HEK293 (cell line): ENCODE measurements at regions not wholly inside any gene's neighbourhood (a gene's known extent, or its start where the extent isn't known, plus 50 kb on each side); places are given as distances from the start of the nearest gene placed in this dataset.

Experiments
- CTCF ChIA-PET: fragments of 350-600 bp; formaldehyde crosslinking; extraction: SDS; loops from one replicate; lab custom pipeline; 2021; ENCODE audit warnings: antibody characterized with exemption; lab: Yijun Ruan, JAX
- POLR2A ChIA-PET: fragments of 300-600 bp; formaldehyde crosslinking; extraction: SDS; loops from one replicate; lab custom pipeline; 2020; ENCODE audit warnings: antibody characterized with exemption, inconsistent platforms; lab: Yijun Ruan, JAX
- H3K27ac ChIP-seq: fragments of 200-500 bp; sonication (Bioruptor generic); 2 replicates; pipeline ENCODE4 v1.5.1; 2014; ENCODE audit warnings: low read depth, low read length, control low read depth, inconsistent platforms; ENCODE audit errors: extremely low read depth
- H3K36me3 ChIP-seq, 2 experiments: fragments of 200-500 bp in 1 of 2; sonication (Bioruptor generic) in 1 of 2; 1 replicate in 1 of 2; 2 replicates in 1 of 2; pipeline ENCODE4 v1.5.1; 2014 to 2017; ENCODE audit warnings: inconsistent platforms in 2 of 2, low read length in 2 of 2; ENCODE audit not compliant: control insufficient read depth in 2 of 2, insufficient read depth in 1 of 2
- H3K4me1 ChIP-seq: fragments of 200-500 bp; sonication (Bioruptor generic); 2 replicates; pipeline ENCODE4 v1.5.1; 2014; ENCODE audit warnings: mild to moderate bottlenecking, low read length, inconsistent platforms; ENCODE audit not compliant: control insufficient read depth, insufficient read depth
- H3K4me3 ChIP-seq: 2 replicates; pipeline ENCODE4 v1.5.1; 2011; ENCODE audit warnings: low read depth, mild to moderate bottlenecking, control low read depth, low read length, moderate library complexity
- H3K9me3 ChIP-seq: fragments of 200-500 bp; sonication (Bioruptor generic); 2 replicates; pipeline ENCODE4 v1.5.1; 2014; ENCODE audit warnings: low read depth, low read length, inconsistent platforms; ENCODE audit not compliant: control insufficient read depth, insufficient read depth
- EGR2 ChIP-seq: fragments of 450-650 bp; formaldehyde crosslinking; IDR thresholded peaks from 2 replicates; pipeline ENCODE4 v1.5.1; 2016; ENCODE audit warnings: low read depth, missing biosample characterization, missing genetic modification characterization
- KLF9 ChIP-seq: fragments of 450-650 bp; formaldehyde crosslinking; IDR thresholded peaks from 2 replicates; pipeline ENCODE4 v1.5.1; 2016; ENCODE audit warnings: missing biosample characterization, missing genetic modification characterization, low read depth
- PRDM1 ChIP-seq: fragments of 450-650 bp; formaldehyde crosslinking; IDR thresholded peaks from 2 replicates; pipeline ENCODE4; 2016; ENCODE audit warnings: missing biosample characterization, missing genetic modification characterization
- PRDM4 ChIP-seq: fragments of 450-650 bp; formaldehyde crosslinking; IDR thresholded peaks from 2 replicates; pipeline ENCODE4 v1.5.1; 2017; ENCODE audit warnings: missing biosample characterization, missing genetic modification characterization
- ZFP3 ChIP-seq: fragments of 450-650 bp; formaldehyde crosslinking; IDR thresholded peaks from 2 replicates; pipeline ENCODE4 v1.5.1; 2016; ENCODE audit warnings: low read depth, missing biosample characterization, missing genetic modification characterization
- ZIC2 ChIP-seq: fragments of 450-650 bp; formaldehyde crosslinking; IDR thresholded peaks from 2 replicates; pipeline ENCODE4 v1.5.1; 2016; ENCODE audit warnings: missing biosample characterization, missing genetic modification characterization
- ZNF133 ChIP-seq: fragments of 450-650 bp; formaldehyde crosslinking; IDR thresholded peaks from 2 replicates; pipeline ENCODE4 v1.5.1; 2016; ENCODE audit warnings: missing biosample characterization, missing genetic modification characterization
- ZNF202 ChIP-seq: fragments of 450-650 bp; formaldehyde crosslinking; IDR thresholded peaks from 2 replicates; pipeline ENCODE4 v1.5.1; 2016; ENCODE audit warnings: missing biosample characterization, missing genetic modification characterization, borderline replicate concordance
- ZNF274 ChIP-seq, 2 experiments: fragments of 200-500 bp in 1 of 2; fragments of 450-650 bp in 1 of 2; sonication (Bioruptor generic) in 1 of 2; formaldehyde crosslinking in 1 of 2; IDR thresholded peaks; 2 replicates each; pipeline versions ENCODE4 v1.5.1 to v1.6.1; 2014 to 2016; ENCODE audit warnings: borderline replicate concordance in 1 of 2, inconsistent platforms in 1 of 2, low read length in 1 of 2, missing biosample characterization in 1 of 2, missing genetic modification characterization in 1 of 2
- ZNF292 ChIP-seq: fragments of 450-650 bp; formaldehyde crosslinking; IDR thresholded peaks from 2 replicates; pipeline ENCODE4 v1.5.1; 2016; ENCODE audit warnings: low read depth, missing biosample characterization, missing genetic modification characterization, borderline replicate concordance
- ZNF555 ChIP-seq: fragments of 450-650 bp; formaldehyde crosslinking; conservative IDR thresholded peaks from 2 replicates; pipeline ENCODE4 v1.5.1; 2017; ENCODE audit warnings: missing biosample characterization, mild to moderate bottlenecking, missing genetic modification characterization, inconsistent platforms
- ZNF654 ChIP-seq: fragments of 450-650 bp; formaldehyde crosslinking; IDR thresholded peaks from 2 replicates; pipeline ENCODE4 v1.5.1; 2016; ENCODE audit warnings: low read depth, missing biosample characterization, missing genetic modification characterization
- ZNF777 ChIP-seq: fragments of 450-650 bp; formaldehyde crosslinking; IDR thresholded peaks from 2 replicates; pipeline ENCODE4 v1.5.1; 2017; ENCODE audit warnings: missing biosample characterization, missing genetic modification characterization, borderline replicate concordance
- ZNF785 ChIP-seq: fragments of 450-650 bp; formaldehyde crosslinking; IDR thresholded peaks from 2 replicates; pipeline ENCODE4 v1.5.1; 2016; ENCODE audit warnings: missing biosample characterization, missing genetic modification characterization
- ZNF791 ChIP-seq: fragments of 450-650 bp; formaldehyde crosslinking; IDR thresholded peaks from 2 replicates; pipeline ENCODE4 v1.5.1; 2016; ENCODE audit warnings: missing biosample characterization, missing genetic modification characterization
- ZXDB ChIP-seq: fragments of 450-650 bp; formaldehyde crosslinking; IDR thresholded peaks from 2 replicates; pipeline ENCODE4 v1.5.1; 2016; ENCODE audit warnings: missing biosample characterization, missing genetic modification characterization
- TF ChIP-seq, protein P1 (sequence below): fragments of 450-650 bp; formaldehyde crosslinking; IDR thresholded peaks from 2 replicates; pipeline ENCODE4 v1.5.1; 2017; ENCODE audit warnings: missing biosample characterization, missing genetic modification characterization
- TF ChIP-seq, protein P2 (sequence below): fragments of 450-650 bp; IDR thresholded peaks from 2 replicates; pipeline ENCODE4 v1.5.1; 2018; ENCODE audit warnings: missing biosample characterization, missing genetic modification characterization

DNA sequence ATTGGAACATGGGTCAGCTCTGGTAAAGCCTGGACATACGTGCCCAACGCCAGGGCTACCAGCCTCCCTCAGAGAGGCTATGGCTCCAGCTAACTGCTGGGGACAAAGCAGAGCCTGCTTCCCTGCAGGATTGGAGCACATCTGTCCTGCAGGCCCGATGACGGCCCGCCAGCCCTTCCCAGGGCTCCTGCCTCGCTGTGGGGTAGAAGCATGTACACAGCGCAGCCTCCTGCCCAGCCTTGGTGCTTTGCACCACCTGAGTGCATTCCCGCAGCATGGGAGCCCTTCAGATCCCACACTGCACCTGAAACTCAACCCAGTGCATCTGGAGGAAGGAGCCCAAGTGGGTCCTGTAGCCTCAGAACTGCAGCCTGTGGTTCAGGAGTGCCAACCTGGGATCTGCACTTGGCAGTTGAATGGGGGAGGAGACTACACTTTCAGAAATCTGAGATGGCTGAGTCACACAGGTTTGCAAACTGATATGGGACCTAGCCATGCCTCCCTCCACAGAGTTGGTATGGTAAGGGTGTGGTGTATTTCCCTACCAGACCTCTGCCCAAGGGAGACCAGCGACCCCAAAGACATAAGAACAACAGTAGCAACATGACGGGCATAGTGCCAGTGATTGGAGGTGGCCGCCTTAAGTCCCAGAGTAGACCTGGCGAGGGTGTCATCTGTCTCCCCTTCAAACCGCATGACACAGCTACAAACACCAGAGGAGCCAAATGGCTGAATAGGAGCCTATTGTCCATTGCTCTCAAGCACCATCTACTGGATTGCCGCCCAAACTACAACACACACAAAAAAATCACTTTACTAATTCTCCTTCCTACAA is 273.9 kb upstream of the MIS18BP1 start:
- H3K36me3 ChIP-seq: no peaks in the 10 kb centered on the region
- H3K4me3 ChIP-seq: no peak overlapping the region
- POLR2A ChIA-PET: no interaction called here
- no peaks in the 10 kb centered on the region for H3K4me1 ChIP-seq
- H3K9me3 ChIP-seq: no peaks in the 10 kb centered on the region
- TF ChIP-seq PRDM1 (tag by site-specific recombination) (no peak), ZNF654 (tag by site-specific recombination) (peak; percentile 69)
- no peak overlapping the region for H3K27ac ChIP-seq
- CTCF ChIA-PET: interaction anchor here (0.7 to 3.0 kb wide), 5 partner anchors 14 to 103 kb away, joined by 4 to 20 read pairs (median 6); no protein-coding TSS in a partner anchor

DNA sequence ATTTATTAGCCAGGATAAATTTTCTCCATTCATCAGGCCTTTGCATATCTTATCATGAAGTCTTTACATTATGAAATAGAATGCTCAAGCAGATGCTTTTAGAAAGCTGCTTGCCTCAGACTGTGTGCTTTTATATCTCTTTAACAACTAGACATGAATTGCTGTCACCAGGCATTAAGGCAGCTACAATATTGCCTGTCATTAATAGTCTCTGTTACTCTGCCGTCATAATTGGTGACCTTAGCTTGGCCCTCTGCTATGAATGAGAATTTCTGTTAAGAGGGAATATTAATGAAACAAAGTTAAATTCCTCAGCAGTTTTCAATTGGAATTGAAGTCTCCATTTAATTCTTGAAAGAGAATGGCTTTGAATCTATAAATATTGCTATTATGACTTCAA is 266.8 kb upstream of the MIS18BP1 start:
- ChIA-PET CTCF (no interaction called here), POLR2A (no interaction called here)
- Histone ChIP-seq H3K9me3 (no peaks in the 10 kb centered on the region), H3K27ac (no peak overlapping the region), H3K4me3 (no peak overlapping the region), H3K4me1 (no peaks in the 10 kb centered on the region), H3K36me3 (no peaks in the 10 kb centered on the region)
- TF ChIP-seq PRDM4 (tag by site-specific recombination) (no peak), EGR2 (tag by site-specific recombination) (no peak), ZNF777 (tag by site-specific recombination) (no peak), ZNF133 (tag by site-specific recombination) (no peak), ZNF785 (tag by site-specific recombination) (no peak), ZNF791 (tag by site-specific recombination) (no peak), ZNF292 (no peak), ZNF202 (tag by site-specific recombination) (no peak), ZFP3 (no peak), ZNF654 (tag by site-specific recombination) (no peak), KLF9 (no peak), ZNF555 (tag by site-specific recombination) (no peak), ZXDB (tag by site-specific recombination) (no peak), ZIC2 (tag by site-specific recombination) (no peak), ZNF274 (IDR thresholded peaks at IDR 0.05; ENCODE audit: low read length) (no peak), ZNF274 (tag by site-specific recombination; IDR thresholded peaks at IDR 0.05; ENCODE audit: borderline replicate concordance) (no peak)
- TF ChIP-seq, protein P1, sequence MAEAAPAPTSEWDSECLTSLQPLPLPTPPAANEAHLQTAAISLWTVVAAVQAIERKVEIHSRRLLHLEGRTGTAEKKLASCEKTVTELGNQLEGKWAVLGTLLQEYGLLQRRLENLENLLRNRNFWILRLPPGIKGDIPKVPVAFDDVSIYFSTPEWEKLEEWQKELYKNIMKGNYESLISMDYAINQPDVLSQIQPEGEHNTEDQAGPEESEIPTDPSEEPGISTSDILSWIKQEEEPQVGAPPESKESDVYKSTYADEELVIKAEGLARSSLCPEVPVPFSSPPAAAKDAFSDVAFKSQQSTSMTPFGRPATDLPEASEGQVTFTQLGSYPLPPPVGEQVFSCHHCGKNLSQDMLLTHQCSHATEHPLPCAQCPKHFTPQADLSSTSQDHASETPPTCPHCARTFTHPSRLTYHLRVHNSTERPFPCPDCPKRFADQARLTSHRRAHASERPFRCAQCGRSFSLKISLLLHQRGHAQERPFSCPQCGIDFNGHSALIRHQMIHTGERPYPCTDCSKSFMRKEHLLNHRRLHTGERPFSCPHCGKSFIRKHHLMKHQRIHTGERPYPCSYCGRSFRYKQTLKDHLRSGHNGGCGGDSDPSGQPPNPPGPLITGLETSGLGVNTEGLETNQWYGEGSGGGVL: no peak
- TF ChIP-seq, protein P2, sequence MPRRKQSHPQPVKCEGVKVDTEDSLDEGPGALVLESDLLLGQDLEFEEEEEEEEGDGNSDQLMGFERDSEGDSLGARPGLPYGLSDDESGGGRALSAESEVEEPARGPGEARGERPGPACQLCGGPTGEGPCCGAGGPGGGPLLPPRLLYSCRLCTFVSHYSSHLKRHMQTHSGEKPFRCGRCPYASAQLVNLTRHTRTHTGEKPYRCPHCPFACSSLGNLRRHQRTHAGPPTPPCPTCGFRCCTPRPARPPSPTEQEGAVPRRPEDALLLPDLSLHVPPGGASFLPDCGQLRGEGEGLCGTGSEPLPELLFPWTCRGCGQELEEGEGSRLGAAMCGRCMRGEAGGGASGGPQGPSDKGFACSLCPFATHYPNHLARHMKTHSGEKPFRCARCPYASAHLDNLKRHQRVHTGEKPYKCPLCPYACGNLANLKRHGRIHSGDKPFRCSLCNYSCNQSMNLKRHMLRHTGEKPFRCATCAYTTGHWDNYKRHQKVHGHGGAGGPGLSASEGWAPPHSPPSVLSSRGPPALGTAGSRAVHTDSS (tag by site-specific recombination): no peak
